GM12865 (cell line): ENCODE measurements at regions not wholly inside any gene's neighbourhood (a gene's known extent, or its start where the extent isn't known, plus 50 kb on each side); places are given as distances from the start of the nearest gene placed in this dataset.

Experiments
- DNase-seq: peaks from one replicate; pipeline ENCODE4 v3.0.0; 2010; ENCODE audit warnings: low read depth
- H3K4me3 ChIP-seq: 2 replicates; pipeline ENCODE4 v1.5.1; 2011; ENCODE audit warnings: mild to moderate bottlenecking, low read depth, low read length, control low read depth
- CTCF ChIP-seq: IDR thresholded peaks from 2 replicates; pipeline ENCODE4 v1.5.1; 2011; ENCODE audit warnings: low read length, control low read depth, low read depth, inconsistent platforms; ENCODE audit not compliant: insufficient read depth; ENCODE audit errors: missing control alignments

GRCh38 chr2:7233126-7233525, 315.9 kb downstream of the RNF144A start:
- no peak for TF ChIP-seq CTCF
- DNase-seq = no peak
- no peak overlapping the region for H3K4me3 ChIP-seq

GRCh38 chr2:7237466-7237865, 320.3 kb downstream of the RNF144A start:
- H3K4me3 ChIP-seq = no peak overlapping the region
- no peak for DNase-seq
- TF ChIP-seq CTCF = no peak

GRCh38 chr2:7239078-7239477, 321.9 kb downstream of the RNF144A start:
- DNase-seq = no peak
- no peak overlapping the region for H3K4me3 ChIP-seq
- TF ChIP-seq CTCF = no peak

GRCh38 chr2:7241041-7241745, 324.0 kb downstream of the RNF144A start:
- DNase-seq = no peak
- no peak overlapping the region for H3K4me3 ChIP-seq
- TF ChIP-seq CTCF = no peak

- peak; percentile 11 for DNase-seq
- H3K4me3 ChIP-seq = no peak overlapping the region
- no peak for TF ChIP-seq CTCF
Measured at GRCh38 chr2:7242189-7242867, 325.1 kb downstream of the RNF144A start.

GRCh38 chr2:7243276-7243675, 326.1 kb downstream of the RNF144A start:
- H3K4me3 ChIP-seq = no peak overlapping the region
- no peak for TF ChIP-seq CTCF
- DNase-seq = no peak
